Activated gamma-delta T cell treated with anti-CD3 and anti-CD28 coated beads, Interleukin-2, amount 50 U/mL, for 16 hours (primary cell): ENCODE measurements at regions not wholly inside any gene's neighbourhood (a gene's known extent, or its start where the extent isn't known, plus 50 kb on each side); places are given as distances from the start of the nearest gene placed in this dataset.

Experiments used
- DNase-seq: peaks from one replicate; pipeline ENCODE4 v3.0.0-alpha.2; 2020; ENCODE audit warnings: low read depth

- no peak for DNase-seq
These were observed 362.6 kb upstream of the MGMT start for GRCh38 chr10:129104266-129105045.

GRCh38 chr10:129105266-129105665 is 361.8 kb upstream of the MGMT start:
- no peak for DNase-seq

- DNase-seq, result no peak
These were observed 360.7 kb upstream of the MGMT start for GRCh38 chr10:129106314-129106713.

GRCh38 chr10:129107525-129107924 is 359.5 kb upstream of the MGMT start:
- no peak for DNase-seq

GRCh38 chr10:129108378-129108777 is 358.7 kb upstream of the MGMT start:
- DNase-seq, result no peak

- DNase-seq, result no peak
These were observed 358.0 kb upstream of the MGMT start for GRCh38 chr10:129108994-129109393.

GRCh38 chr10:129110780-129111179 is 356.3 kb upstream of the MGMT start:
- DNase-seq, result no peak

GRCh38 chr10:129111922-129112321 is 355.1 kb upstream of the MGMT start:
- no peak for DNase-seq

GRCh38 chr10:129114588-129114987 is 352.5 kb upstream of the MGMT start:
- no peak for DNase-seq

GRCh38 chr10:129116371-129116770 is 350.7 kb upstream of the MGMT start:
- DNase-seq, result no peak

GRCh38 chr10:129120441-129120840 is 346.6 kb upstream of the MGMT start:
- DNase-seq, result no peak

- no peak for DNase-seq
These were observed 344.2 kb upstream of the MGMT start for GRCh38 chr10:129122846-129123245.

GRCh38 chr10:129123428-129123827 is 343.6 kb upstream of the MGMT start:
- DNase-seq, result no peak

GRCh38 chr10:129126982-129127381 is 340.1 kb upstream of the MGMT start:
- DNase-seq, result no peak

GRCh38 chr10:129131457-129132132 is 335.4 kb upstream of the MGMT start:
- no peak for DNase-seq

GRCh38 chr10:129133856-129134255 is 333.2 kb upstream of the MGMT start:
- no peak for DNase-seq

GRCh38 chr10:129134371-129134770 is 332.7 kb upstream of the MGMT start:
- DNase-seq, result no peak

GRCh38 chr10:129135624-129136023 is 331.4 kb upstream of the MGMT start:
- DNase-seq, result no peak

GRCh38 chr10:129136074-129136473 is 331.0 kb upstream of the MGMT start:
- DNase-seq, result no peak

GRCh38 chr10:129136951-129137350 is 330.1 kb upstream of the MGMT start:
- no peak for DNase-seq

GRCh38 chr10:129140921-129141885 is 325.8 kb upstream of the MGMT start:
- no peak for DNase-seq

- no peak for DNase-seq
These were observed 315.8 kb upstream of the MGMT start for GRCh38 chr10:129151281-129151680.

GRCh38 chr10:129156406-129156805 is 310.6 kb upstream of the MGMT start:
- no peak for DNase-seq
